22Rv1 (cell line): ENCODE measurements at regions not wholly inside any gene's neighbourhood (a gene's known extent, or its start where the extent isn't known, plus 50 kb on each side); places are given as distances from the start of the nearest gene placed in this dataset.
"Not testable (repeated sequence)": the region's sequence is repeated elsewhere in the genome, so short reads cannot be mapped to it uniquely, and the experiment has no call there.

Experiments
- H3K27ac ChIP-seq: fragments of 450-650 bp; 2 replicates; pipeline ENCODE4 v1.5.1; 2017
- CTCF ChIP-seq: fragments of 450-650 bp; IDR thresholded peaks from 2 replicates; pipeline ENCODE4 v1.5.1; 2017; ENCODE audit warnings: mild to moderate bottlenecking
- ZFX ChIP-seq: fragments of 450-650 bp; IDR thresholded peaks from 2 replicates; pipeline ENCODE4 v1.6.1; 2017; ENCODE audit warnings: antibody characterized with exemption, borderline replicate concordance

DNA sequence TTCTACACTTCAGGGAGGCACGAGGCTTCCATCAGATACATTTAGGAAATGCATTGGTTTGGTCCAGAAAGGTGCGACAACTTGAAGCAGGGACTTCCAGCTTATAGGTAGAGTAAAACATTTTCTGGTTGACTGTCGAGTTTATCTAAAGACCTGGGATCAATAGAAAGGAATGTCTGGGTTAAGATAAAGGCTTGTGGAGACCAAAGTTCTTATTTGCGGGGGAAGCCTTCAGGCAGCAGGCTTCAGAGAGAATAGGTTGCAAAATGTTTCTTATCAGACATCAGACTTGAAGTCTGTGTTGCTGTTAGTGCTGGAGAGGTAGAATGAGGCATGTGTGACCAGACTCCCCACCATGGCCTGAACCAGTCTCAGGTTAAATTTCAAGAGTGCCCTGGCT lies 190.3 kb downstream of the TRIML1 start:
- H3K27ac ChIP-seq: no peak overlapping the region
- TF ChIP-seq ZFX: no peak
- no peak for TF ChIP-seq CTCF

- no peak for TF ChIP-seq ZFX
- TF ChIP-seq CTCF: no peak
- H3K27ac ChIP-seq: no peak overlapping the region
Observed at GRCh38 chr4:188332265-188332664, 193.0 kb downstream of the TRIML1 start.

DNA sequence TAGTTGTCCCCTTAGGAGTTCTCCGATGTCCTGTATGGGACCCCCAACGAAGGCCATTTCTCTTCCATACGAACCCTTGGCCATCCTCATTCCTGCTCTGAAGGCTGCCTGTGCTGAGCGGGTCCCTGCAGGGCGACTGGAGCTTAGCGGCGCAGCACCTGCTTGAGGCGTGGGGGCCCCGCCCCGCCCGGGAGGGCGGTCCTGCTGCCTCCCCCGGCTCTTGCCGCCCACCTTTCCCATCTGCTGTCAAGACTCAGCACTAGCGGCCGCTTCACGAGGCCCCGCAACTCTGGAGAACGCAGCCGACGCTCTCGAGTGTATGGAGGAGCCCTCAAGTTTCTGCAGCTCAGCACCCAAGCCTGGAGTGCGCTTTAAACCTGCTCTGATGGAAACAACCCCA lies 197.7 kb downstream of the TRIML1 start:
- TF ChIP-seq ZFX (no peak), CTCF (no peak)
- H3K27ac ChIP-seq: no peak overlapping the region

DNA sequence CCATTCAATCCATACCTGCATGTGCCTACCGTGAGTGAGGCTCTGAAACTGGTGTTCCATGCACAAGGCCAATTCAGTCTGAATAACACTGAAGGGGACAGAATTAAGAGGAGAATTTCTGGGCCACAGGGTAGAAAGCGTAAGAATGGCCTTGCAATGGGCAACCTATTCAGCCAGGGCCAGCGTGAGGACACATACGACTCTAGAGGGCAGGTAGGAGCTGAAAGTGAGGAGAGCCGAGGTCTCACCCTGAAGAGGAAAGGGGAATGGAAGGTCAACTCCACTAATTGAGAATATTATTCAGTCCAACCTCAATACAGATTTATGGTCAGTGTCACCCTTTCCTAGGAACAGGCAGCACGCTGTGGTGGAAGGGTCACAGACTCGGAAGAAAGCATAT lies 202.2 kb downstream of the TRIML1 start:
- no peak for TF ChIP-seq ZFX
- TF ChIP-seq CTCF: no peak
- no peak overlapping the region for H3K27ac ChIP-seq

DNA sequence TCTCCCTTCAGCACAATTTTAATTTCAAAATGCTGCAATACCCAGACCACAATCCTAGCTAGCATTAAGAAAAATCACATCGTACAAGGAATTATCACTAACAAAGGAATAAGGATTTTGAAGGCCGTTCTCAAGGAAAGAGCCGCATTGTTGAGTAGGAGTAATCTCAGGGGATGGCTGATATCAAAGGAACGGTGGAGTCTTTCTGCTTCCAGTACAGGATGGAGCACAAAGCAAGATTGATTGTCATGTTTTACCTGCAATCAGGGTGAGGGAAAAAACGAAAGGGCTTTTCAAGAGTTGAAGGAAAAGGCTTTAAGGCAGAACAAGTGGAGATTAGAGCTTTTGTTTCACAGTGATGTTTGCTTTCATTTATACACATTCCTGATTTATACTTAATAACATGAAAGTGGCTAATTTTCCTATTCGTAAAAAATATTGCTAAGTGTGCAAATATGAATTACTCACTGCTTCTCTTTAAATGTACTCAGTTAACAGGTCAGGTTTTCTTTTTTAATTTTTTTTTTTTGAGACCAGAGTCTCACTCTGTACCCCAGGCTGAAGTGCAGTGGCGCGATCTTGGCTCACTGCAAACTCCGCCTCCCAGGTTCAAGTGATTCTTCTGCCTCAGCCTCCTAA lies 207.0 kb downstream of the TRIML1 start:
- no peak overlapping the region for H3K27ac ChIP-seq
- TF ChIP-seq ZFX: no peak

DNA sequence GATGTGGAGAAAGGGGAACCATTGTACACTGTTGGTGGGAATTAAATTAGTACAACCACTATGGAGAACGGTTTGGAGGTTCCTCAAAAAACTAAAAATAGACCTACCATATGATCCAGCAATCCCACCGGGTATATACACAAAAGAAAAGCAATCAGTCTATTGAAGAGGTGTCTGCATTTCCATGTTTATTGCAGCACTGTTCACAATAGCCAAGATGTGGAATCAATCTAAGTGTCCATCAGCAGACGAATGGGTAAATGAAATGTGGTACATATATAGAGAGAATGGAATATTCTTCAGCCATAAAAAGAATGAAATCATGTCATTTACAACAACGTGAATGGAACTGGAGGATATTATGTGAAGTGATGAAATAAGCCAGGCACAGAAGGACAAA lies 208.1 kb downstream of the TRIML1 start:
- no peak for TF ChIP-seq ZFX
- TF ChIP-seq CTCF: no peak
- H3K27ac ChIP-seq: no peak overlapping the region

- H3K27ac ChIP-seq: not testable (repeated sequence)
Observed at GRCh38 chr4:188349569-188349968, 210.3 kb downstream of the TRIML1 start.

- H3K27ac ChIP-seq: no peak overlapping the region
- TF ChIP-seq CTCF (no peak), ZFX (no peak)
Observed at GRCh38 chr4:188363196-188363595, 224.0 kb downstream of the TRIML1 start.
